ENCODE measurements at regions not wholly inside any gene's neighbourhood (a gene's known extent, or its start where the extent isn't known, plus 50 kb on each side); places are given as distances from the start of the nearest gene placed in this dataset.

GRCh38 chr16:79430191-79430678 is 170.3 kb downstream of the MAF start (continued):
- no peak for TF ChIP-seq ZBTB8A (tag by site-specific recombination; IDR thresholded peaks at IDR 0.05)
- no peak for TF ChIP-seq ZNF248 (tag by site-specific recombination; IDR thresholded peaks at IDR 0.05)

GRCh38 chr16:79429381-79430190 is 171.0 kb downstream of the MAF start:
- no peak for TF ChIP-seq ZBTB6 (tag by site-specific recombination; IDR thresholded peaks at IDR 0.05)
- TF ChIP-seq SP7 (tag by site-specific recombination; IDR thresholded peaks at IDR 0.05): no peak
- no peak for TF ChIP-seq SCRT2 (tag by site-specific recombination; IDR thresholded peaks at IDR 0.05)
- TF ChIP-seq FEZF1 (tag by site-specific recombination; IDR thresholded peaks at IDR 0.05): no peak
- Histone ChIP-seq H3K4me1 (ENCODE audit: control insufficient read depth, insufficient read depth, low read length) (no peaks in the 10 kb centered on the region), H3K27ac (ENCODE audit: extremely low read depth, low read depth, low read length) (no peak overlapping the region), H3K9me3 (ENCODE audit: control insufficient read depth, insufficient read depth, low read depth, low read length) (no peaks in the 10 kb centered on the region), H3K36me3 (ENCODE audit: control insufficient read depth in 2 of 2, insufficient read depth in 1 of 2, low read length in 2 of 2) (no peaks in the 10 kb centered on the region), H3K4me3 (ENCODE audit: low read depth, low read length) (no peak overlapping the region)
- ChIA-PET CTCF (no interaction called here), POLR2A (interaction anchor here (0.6 kb wide), 1 partner anchor 60 kb away, joined by 3 read pairs; no protein-coding TSS in a partner anchor)

- Histone ChIP-seq H3K4me1 (ENCODE audit: control insufficient read depth, insufficient read depth, low read length) (no peaks in the 10 kb centered on the region), H3K9me3 (ENCODE audit: control insufficient read depth, insufficient read depth, low read depth, low read length) (no peaks in the 10 kb centered on the region), H3K4me3 (ENCODE audit: low read depth, low read length) (no peak overlapping the region), H3K27ac (ENCODE audit: extremely low read depth, low read depth, low read length) (no peak overlapping the region), H3K36me3 (ENCODE audit: control insufficient read depth in 2 of 2, insufficient read depth in 1 of 2, low read length in 2 of 2) (no peaks in the 10 kb centered on the region)
- CTCF ChIA-PET: no interaction called here
- no peak for TF ChIP-seq ZNF518A (tag by site-specific recombination; conservative IDR thresholded peaks at IDR 0.05; ENCODE audit: low read depth)
- POLR2A ChIA-PET: no interaction called here
These were observed 173.9 kb downstream of the MAF start for GRCh38 chr16:79426663-79427062.

- Histone ChIP-seq H3K4me1 (ENCODE audit: control insufficient read depth, insufficient read depth, low read length) (peaks cover 3% of the 10 kb centered on the region; the same call in 1 of the 2 replicates), H3K27ac (ENCODE audit: extremely low read depth, low read depth, low read length) (no peak overlapping the region), H3K36me3 (ENCODE audit: control insufficient read depth in 2 of 2, insufficient read depth in 1 of 2, low read length in 2 of 2) (no peaks in the 10 kb centered on the region), H3K9me3 (ENCODE audit: control insufficient read depth, insufficient read depth, low read depth, low read length) (no peaks in the 10 kb centered on the region), H3K4me3 (ENCODE audit: low read depth, low read length) (no peak overlapping the region)
- ChIA-PET POLR2A (no interaction called here), CTCF (interaction anchor here (0.7 kb wide), 1 partner anchor 44 kb away, joined by 3 read pairs; no protein-coding TSS in a partner anchor)
- no peak for TF ChIP-seq SCRT1 (tag by site-specific recombination; IDR thresholded peaks at IDR 0.05; ENCODE audit: borderline replicate concordance)
- no peak for TF ChIP-seq TRIM28 (IDR thresholded peaks at IDR 0.05; ENCODE audit: borderline replicate concordance, low read length)
- TF ChIP-seq KLF10 (tag by site-specific recombination; IDR thresholded peaks at IDR 0.05): no peak
- no peak for TF ChIP-seq ZNF292 (tag by site-specific recombination; IDR thresholded peaks at IDR 0.05; ENCODE audit: borderline replicate concordance, low read depth)
- no peak for TF ChIP-seq PATZ1 (tag by site-specific recombination; IDR thresholded peaks at IDR 0.05)
- no peak for TF ChIP-seq PBX3 (CRISPR knock-in tag; IDR thresholded peaks at IDR 0.05)
- no peak for TF ChIP-seq ZNF211 (tag by site-specific recombination; IDR thresholded peaks at IDR 0.05; ENCODE audit: low read depth)
- no peak for TF ChIP-seq ZBTB8A (tag by site-specific recombination; IDR thresholded peaks at IDR 0.05)
- no peak for TF ChIP-seq ZNF433 (tag by site-specific recombination; IDR thresholded peaks at IDR 0.05; ENCODE audit: low read depth)
- TF ChIP-seq ZNF580 (tag by site-specific recombination; IDR thresholded peaks at IDR 0.05): no peak
- no peak for TF ChIP-seq ZNF837 (tag by site-specific recombination; IDR thresholded peaks at IDR 0.05)
These were observed 178.5 kb downstream of the MAF start for GRCh38 chr16:79422064-79422463.

Data from HEK293 (cell line).